SW 1271 (cell line): ENCODE measurements at regions not wholly inside any gene's neighbourhood (a gene's known extent, or its start where the extent isn't known, plus 50 kb on each side); places are given as distances from the start of the nearest gene placed in this dataset.

ENCODE experiments used
- DNase-seq, 2 experiments: peaks; one replicate each; lab custom pipeline; 2025; lab: John Stamatoyannopoulos, UW

GRCh38 chr15:60093273-60094067 lies 89.4 kb downstream of the FOXB1 start:
- no peak for DNase-seq

GRCh38 chr15:60095711-60096110 lies 91.6 kb downstream of the FOXB1 start:
- DNase-seq: no peak

GRCh38 chr15:60096157-60096556 lies 92.0 kb downstream of the FOXB1 start:
- DNase-seq: peak; percentile 39 to 74

GRCh38 chr15:60101416-60101815 lies 97.3 kb downstream of the FOXB1 start:
- DNase-seq: no peak

- DNase-seq: no peak
Observed at GRCh38 chr15:60102748-60103147, 98.6 kb downstream of the FOXB1 start.

- no peak for DNase-seq
Observed at GRCh38 chr15:60110909-60111308, 106.8 kb downstream of the FOXB1 start.

- peak in 1 of 2 experiments; percentile 37 for DNase-seq
Observed at GRCh38 chr15:60115579-60116380, 111.7 kb downstream of the FOXB1 start.

GRCh38 chr15:60116456-60117089 lies 112.5 kb downstream of the FOXB1 start:
- no peak for DNase-seq

GRCh38 chr15:60118146-60118545 lies 114.0 kb downstream of the FOXB1 start:
- DNase-seq: no peak

- no peak for DNase-seq
Observed at GRCh38 chr15:60118626-60119025, 114.5 kb downstream of the FOXB1 start.

GRCh38 chr15:60119101-60119500 lies 115.0 kb downstream of the FOXB1 start:
- DNase-seq: no peak

- no peak for DNase-seq
Observed at GRCh38 chr15:60120100-60120499, 116.0 kb downstream of the FOXB1 start.

- DNase-seq: no peak
Observed at GRCh38 chr15:60121845-60122244, 117.7 kb downstream of the FOXB1 start.

- no peak for DNase-seq
Observed at GRCh38 chr15:60122691-60123090, 118.6 kb downstream of the FOXB1 start.

GRCh38 chr15:60124460-60125070 lies 120.5 kb downstream of the FOXB1 start:
- DNase-seq: no peak

- no peak for DNase-seq
Observed at GRCh38 chr15:60125334-60125733, 121.2 kb downstream of the FOXB1 start.

GRCh38 chr15:60126200-60126599 lies 122.1 kb downstream of the FOXB1 start:
- DNase-seq: no peak

GRCh38 chr15:60126661-60127060 lies 122.5 kb downstream of the FOXB1 start:
- no peak for DNase-seq

- peak in 1 of 2 experiments; percentile 65 for DNase-seq
Observed at GRCh38 chr15:60128000-60128376, 123.9 kb downstream of the FOXB1 start.

GRCh38 chr15:60128710-60129109 lies 124.6 kb downstream of the FOXB1 start:
- DNase-seq: no peak

- no peak for DNase-seq
Observed at GRCh38 chr15:60130398-60130797, 126.3 kb downstream of the FOXB1 start.

GRCh38 chr15:60130821-60131220 lies 126.7 kb downstream of the FOXB1 start:
- no peak for DNase-seq
